ENCODE measurements at regions not wholly inside any gene's neighbourhood (a gene's known extent, or its start where the extent isn't known, plus 50 kb on each side); places are given as distances from the start of the nearest gene placed in this dataset.

DNA sequence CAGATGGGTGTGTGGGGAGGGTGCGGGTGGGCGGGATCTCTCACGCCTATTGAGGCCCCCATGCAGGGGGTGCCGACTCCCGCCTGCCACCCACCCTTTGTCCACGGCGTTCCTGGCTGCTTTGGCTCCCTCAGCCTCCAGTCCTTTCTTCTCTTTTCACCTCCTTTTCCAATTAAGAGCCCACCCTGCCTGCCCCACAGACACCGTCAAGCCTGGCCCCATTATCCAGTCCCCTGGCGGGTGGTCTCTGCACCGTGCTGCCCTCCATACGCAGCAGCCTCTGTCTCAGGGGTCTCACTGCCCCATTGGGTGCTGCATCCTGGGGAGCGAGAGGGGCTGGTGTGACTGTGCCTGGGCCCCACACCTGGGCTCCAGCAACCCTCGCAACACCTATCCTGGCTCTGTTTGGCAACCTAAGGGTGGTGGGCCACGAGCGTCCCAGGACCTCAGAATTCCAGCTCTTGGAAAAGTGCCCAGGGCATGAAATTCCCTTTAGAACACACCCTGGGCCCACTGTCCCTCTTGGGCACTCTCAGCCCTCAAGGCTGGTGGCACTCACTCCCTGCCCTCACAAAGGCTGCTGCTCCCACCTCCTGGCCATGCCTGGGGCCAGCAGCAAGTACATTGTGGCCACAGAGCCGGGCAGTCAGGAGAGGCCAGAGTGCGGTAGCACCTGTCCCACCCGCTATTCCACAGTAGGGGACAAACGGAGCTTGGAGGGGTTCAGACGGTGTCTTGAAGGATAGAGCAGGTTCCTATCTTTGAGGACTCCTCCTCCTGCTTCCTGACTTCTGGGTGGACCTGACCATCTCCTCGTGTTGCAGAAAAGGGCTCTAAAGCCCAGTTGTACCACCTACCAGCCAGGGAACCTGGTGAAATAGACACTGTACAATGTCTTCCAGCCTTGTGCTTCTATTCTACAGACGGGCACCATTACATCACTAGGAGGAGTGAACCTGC lies 114.1 kb downstream of the KIF26A start:
- Histone ChIP-seq H3K9me3 (ENCODE audit: control insufficient read depth, low read depth, low read length) (no peaks in the 10 kb centered on the region), H4K20me1 (ENCODE audit: control insufficient read depth, extremely low read depth, insufficient read depth, low read length) (no peaks in the 10 kb centered on the region), H3K9me1 (ENCODE audit: control insufficient read depth, extremely low read depth, insufficient read depth, low read length) (no peaks in the 10 kb centered on the region), H3K9ac (ENCODE audit: control insufficient read depth, extremely low read depth, insufficient read depth, low read length) (no peak overlapping the region), H3K4me1 (ENCODE audit: control insufficient read depth, extremely low read depth, insufficient read depth, low read length) (no peaks in the 10 kb centered on the region), H3K27me3 (ENCODE audit: control insufficient read depth, extremely low read depth, insufficient read depth, low read length) (no peaks in the 10 kb centered on the region), H3K79me2 (ENCODE audit: control insufficient read depth, insufficient read depth, low read length) (no peaks in the 10 kb centered on the region), H3K4me3 (ENCODE audit: control insufficient read depth in 2 of 3, extremely low read depth in 1 of 3, insufficient read depth in 2 of 3, low read depth in 1 of 3, low read length in 3 of 3) (no peak overlapping the region), H3K36me3 (ENCODE audit: control insufficient read depth in 2 of 2, extremely low read depth in 1 of 2, insufficient read depth in 2 of 2, low read length in 2 of 2) (no peaks in the 10 kb centered on the region), H3K4me2 (ENCODE audit: control insufficient read depth, extremely low read depth, insufficient read depth, low read depth, low read length) (no peak overlapping the region), H2AFZ (ENCODE audit: control insufficient read depth, low read length) (no peak overlapping the region), H3K27ac (ENCODE audit: control insufficient read depth, insufficient read depth, low read length) (no peak overlapping the region)
- no peak for TF ChIP-seq EZH2 (IDR thresholded peaks at IDR 0.05; ENCODE audit: low read length)
- TF ChIP-seq CTCF (optimal IDR thresholded peaks at IDR 0.05 in 1 of 3, IDR thresholded peaks at IDR 0.05 in 1 of 3, conservative IDR thresholded peaks at IDR 0.05 in 1 of 3; ENCODE audit: extremely low read depth in 1 of 3, insufficient read depth in 2 of 3, low read length in 3 of 3): no peak
- no peak for FAIRE-seq
- no peak for DNase-seq (ENCODE audit: low read depth, low spot score)
- dilution Hi-C loops (cut with MboI; ENCODE audit: extremely low pct_ligation_motif_present, low sequenced_read_pairs): no loop called here

DNA sequence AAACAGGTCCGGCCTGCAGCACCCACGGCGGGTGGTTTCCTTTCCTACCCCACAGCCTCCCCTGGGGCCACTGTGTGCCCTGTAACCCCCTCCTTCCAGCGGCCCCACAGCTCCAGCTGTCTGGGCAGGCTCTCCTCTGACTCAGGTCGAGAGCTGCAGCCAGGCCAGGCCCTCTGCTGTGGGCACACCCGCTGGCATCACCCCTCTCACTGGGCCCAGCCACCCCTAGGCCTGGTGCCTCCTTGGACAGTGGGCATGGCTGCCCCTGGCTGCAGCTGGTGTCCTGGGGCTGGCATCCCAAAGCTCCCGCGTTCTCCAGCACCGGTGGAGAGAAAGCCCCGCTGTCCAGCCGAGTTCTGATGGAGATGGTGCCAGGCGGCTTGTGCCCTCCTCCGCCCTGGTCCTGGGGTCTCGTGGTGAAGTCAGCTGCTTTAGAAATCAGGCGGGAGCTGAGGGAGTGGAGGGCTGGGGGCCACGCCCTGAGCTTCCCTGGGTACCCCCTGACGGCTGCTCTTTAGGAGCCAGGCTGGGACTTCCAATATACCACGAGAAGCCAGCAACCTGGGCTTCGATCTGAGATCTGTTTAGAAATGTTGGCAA lies 114.9 kb downstream of the KIF26A start:
- Histone ChIP-seq H3K27me3 (ENCODE audit: control insufficient read depth, extremely low read depth, insufficient read depth, low read length) (no peaks in the 10 kb centered on the region), H3K27ac (ENCODE audit: control insufficient read depth, insufficient read depth, low read length) (no peak overlapping the region), H3K9ac (ENCODE audit: control insufficient read depth, extremely low read depth, insufficient read depth, low read length) (no peak overlapping the region), H3K79me2 (ENCODE audit: control insufficient read depth, insufficient read depth, low read length) (no peaks in the 10 kb centered on the region), H3K9me1 (ENCODE audit: control insufficient read depth, extremely low read depth, insufficient read depth, low read length) (no peaks in the 10 kb centered on the region), H3K4me2 (ENCODE audit: control insufficient read depth, extremely low read depth, insufficient read depth, low read depth, low read length) (no peak overlapping the region), H4K20me1 (ENCODE audit: control insufficient read depth, extremely low read depth, insufficient read depth, low read length) (no peaks in the 10 kb centered on the region), H3K4me3 (ENCODE audit: control insufficient read depth in 2 of 3, extremely low read depth in 1 of 3, insufficient read depth in 2 of 3, low read depth in 1 of 3, low read length in 3 of 3) (no peak overlapping the region), H3K4me1 (ENCODE audit: control insufficient read depth, extremely low read depth, insufficient read depth, low read length) (no peaks in the 10 kb centered on the region), H2AFZ (ENCODE audit: control insufficient read depth, low read length) (no peak overlapping the region), H3K36me3 (ENCODE audit: control insufficient read depth in 2 of 2, extremely low read depth in 1 of 2, insufficient read depth in 2 of 2, low read length in 2 of 2) (no peaks in the 10 kb centered on the region), H3K9me3 (ENCODE audit: control insufficient read depth, low read depth, low read length) (no peaks in the 10 kb centered on the region)
- TF ChIP-seq EZH2 (IDR thresholded peaks at IDR 0.05; ENCODE audit: low read length) (no peak), CTCF (optimal IDR thresholded peaks at IDR 0.05 in 1 of 3, IDR thresholded peaks at IDR 0.05 in 1 of 3, conservative IDR thresholded peaks at IDR 0.05 in 1 of 3; ENCODE audit: extremely low read depth in 1 of 3, insufficient read depth in 2 of 3, low read length in 3 of 3) (no peak)
- DNase-seq (ENCODE audit: low read depth, low spot score): no peak
- dilution Hi-C loops (cut with MboI; ENCODE audit: extremely low pct_ligation_motif_present, low sequenced_read_pairs): no loop called here
- FAIRE-seq: no peak
